ENCODE measurements at regions not wholly inside any gene's neighbourhood (a gene's known extent, or its start where the extent isn't known, plus 50 kb on each side); places are given as distances from the start of the nearest gene placed in this dataset.

DNA sequence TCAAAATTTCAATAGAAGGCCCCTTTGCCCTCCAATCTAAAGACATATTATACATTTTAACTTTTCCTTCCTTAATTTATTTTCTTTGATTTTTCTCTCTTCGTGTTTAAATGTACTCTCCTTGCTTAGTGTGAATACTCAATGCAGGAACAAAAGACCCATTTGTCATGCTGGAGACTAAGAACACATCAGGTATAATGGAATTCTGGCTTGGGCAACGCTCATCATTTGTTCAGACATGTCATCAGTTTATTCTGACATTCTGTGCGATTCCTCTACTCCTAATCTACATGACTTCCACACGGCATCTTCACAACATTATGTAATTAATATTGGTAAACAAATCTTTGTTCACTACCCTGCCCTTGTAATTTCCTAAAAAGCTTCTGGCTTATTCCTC lies 136.6 kb upstream of the LRRN1 start:
- TF ChIP-seq, protein P1, sequence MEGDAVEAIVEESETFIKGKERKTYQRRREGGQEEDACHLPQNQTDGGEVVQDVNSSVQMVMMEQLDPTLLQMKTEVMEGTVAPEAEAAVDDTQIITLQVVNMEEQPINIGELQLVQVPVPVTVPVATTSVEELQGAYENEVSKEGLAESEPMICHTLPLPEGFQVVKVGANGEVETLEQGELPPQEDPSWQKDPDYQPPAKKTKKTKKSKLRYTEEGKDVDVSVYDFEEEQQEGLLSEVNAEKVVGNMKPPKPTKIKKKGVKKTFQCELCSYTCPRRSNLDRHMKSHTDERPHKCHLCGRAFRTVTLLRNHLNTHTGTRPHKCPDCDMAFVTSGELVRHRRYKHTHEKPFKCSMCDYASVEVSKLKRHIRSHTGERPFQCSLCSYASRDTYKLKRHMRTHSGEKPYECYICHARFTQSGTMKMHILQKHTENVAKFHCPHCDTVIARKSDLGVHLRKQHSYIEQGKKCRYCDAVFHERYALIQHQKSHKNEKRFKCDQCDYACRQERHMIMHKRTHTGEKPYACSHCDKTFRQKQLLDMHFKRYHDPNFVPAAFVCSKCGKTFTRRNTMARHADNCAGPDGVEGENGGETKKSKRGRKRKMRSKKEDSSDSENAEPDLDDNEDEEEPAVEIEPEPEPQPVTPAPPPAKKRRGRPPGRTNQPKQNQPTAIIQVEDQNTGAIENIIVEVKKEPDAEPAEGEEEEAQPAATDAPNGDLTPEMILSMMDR (IDR thresholded peaks at IDR 0.05), result no peak
- TF ChIP-seq POLR2A (IDR thresholded peaks at IDR 0.05; ENCODE audit: low read depth) (no peak), POLR2AphosphoS5 (IDR thresholded peaks at IDR 0.05) (no peak), EP300 (IDR thresholded peaks at IDR 0.05) (no peak)
